ENCODE measurements at regions not wholly inside any gene's neighbourhood (a gene's known extent, or its start where the extent isn't known, plus 50 kb on each side); places are given as distances from the start of the nearest gene placed in this dataset.
"Not testable (repeated sequence)": the region's sequence is repeated elsewhere in the genome, so short reads cannot be mapped to it uniquely, and the experiment has no call there.

DNA sequence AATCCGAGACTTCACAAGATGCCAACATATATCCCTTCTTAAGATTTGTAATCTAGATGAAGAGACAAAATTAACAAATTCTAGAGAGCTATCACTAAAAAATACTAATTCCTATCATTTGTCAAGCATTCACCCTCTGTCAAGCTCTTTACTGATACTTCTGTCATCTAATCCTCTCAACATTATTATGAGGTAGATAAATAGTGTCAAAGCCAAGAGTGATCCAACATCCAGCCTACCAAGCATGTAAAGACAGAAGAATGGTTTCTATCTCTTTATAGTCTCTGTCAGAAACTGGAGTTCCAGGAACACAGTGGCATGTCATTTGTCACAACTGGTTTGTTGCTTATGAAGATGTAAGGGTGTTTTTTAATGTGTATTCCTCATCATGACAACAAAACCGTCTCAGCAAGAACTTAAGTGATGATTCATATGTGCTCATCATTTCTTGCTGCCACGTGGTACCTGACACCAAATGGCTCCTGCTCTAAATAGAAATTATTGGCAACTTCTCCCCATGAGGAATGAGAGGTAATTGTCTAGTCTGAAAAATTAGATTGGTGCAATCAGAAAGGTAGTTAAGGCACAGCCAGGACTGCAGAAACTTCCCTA is 196.8 kb downstream of the TOX3 start:
- TF ChIP-seq, protein P1, sequence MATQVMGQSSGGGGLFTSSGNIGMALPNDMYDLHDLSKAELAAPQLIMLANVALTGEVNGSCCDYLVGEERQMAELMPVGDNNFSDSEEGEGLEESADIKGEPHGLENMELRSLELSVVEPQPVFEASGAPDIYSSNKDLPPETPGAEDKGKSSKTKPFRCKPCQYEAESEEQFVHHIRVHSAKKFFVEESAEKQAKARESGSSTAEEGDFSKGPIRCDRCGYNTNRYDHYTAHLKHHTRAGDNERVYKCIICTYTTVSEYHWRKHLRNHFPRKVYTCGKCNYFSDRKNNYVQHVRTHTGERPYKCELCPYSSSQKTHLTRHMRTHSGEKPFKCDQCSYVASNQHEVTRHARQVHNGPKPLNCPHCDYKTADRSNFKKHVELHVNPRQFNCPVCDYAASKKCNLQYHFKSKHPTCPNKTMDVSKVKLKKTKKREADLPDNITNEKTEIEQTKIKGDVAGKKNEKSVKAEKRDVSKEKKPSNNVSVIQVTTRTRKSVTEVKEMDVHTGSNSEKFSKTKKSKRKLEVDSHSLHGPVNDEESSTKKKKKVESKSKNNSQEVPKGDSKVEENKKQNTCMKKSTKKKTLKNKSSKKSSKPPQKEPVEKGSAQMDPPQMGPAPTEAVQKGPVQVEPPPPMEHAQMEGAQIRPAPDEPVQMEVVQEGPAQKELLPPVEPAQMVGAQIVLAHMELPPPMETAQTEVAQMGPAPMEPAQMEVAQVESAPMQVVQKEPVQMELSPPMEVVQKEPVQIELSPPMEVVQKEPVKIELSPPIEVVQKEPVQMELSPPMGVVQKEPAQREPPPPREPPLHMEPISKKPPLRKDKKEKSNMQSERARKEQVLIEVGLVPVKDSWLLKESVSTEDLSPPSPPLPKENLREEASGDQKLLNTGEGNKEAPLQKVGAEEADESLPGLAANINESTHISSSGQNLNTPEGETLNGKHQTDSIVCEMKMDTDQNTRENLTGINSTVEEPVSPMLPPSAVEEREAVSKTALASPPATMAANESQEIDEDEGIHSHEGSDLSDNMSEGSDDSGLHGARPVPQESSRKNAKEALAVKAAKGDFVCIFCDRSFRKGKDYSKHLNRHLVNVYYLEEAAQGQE (IDR thresholded peaks at IDR 0.05; ENCODE audit: insufficient replicate concordance, low read depth), result no peak
- no peak for TF ChIP-seq SPI1 (IDR thresholded peaks at IDR 0.05; ENCODE audit: borderline replicate concordance, low read depth)
- no peak for TF ChIP-seq POLR2AphosphoS5 (IDR thresholded peaks at IDR 0.05; ENCODE audit: low read depth)
- TF ChIP-seq GABPA (IDR thresholded peaks at IDR 0.05; ENCODE audit: low read depth), result no peak
- no peaks in the 10 kb centered on the region for H3K27me3 ChIP-seq (ENCODE audit: insufficient read depth, poor library complexity, severe bottlenecking)
- DNase-seq (ENCODE audit: low read depth in 1 of 2, low spot score in 1 of 2), result no peak
- H3K27ac ChIP-seq (replicated peaks), result no peak overlapping the region
- no peak overlapping the region for H3K4me3 ChIP-seq (replicated peaks; ENCODE audit: insufficient read depth, low read length)

DNA sequence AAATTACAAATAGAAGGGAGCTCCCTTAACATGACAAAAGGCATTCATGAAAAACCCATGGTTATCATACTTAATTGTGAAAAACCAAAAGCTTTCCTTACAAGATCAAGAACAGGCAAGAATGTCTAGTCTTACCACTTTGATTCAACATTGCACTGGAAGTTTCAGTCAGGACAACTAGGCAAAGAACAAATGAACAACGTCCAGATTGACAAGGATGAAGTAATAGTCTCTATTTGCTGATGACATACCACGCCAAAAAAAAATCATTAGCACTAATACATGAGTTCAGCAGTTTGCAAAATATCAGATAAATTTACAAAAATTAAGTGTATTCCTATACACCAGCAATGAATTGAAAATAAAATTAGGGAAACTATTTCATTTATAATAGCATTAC is 200.2 kb downstream of the TOX3 start:
- DNase-seq (ENCODE audit: low read depth in 1 of 2, low spot score in 1 of 2), result no peak
- no peak for TF ChIP-seq POLR2AphosphoS5 (IDR thresholded peaks at IDR 0.05; ENCODE audit: low read depth)
- TF ChIP-seq, protein P2, sequence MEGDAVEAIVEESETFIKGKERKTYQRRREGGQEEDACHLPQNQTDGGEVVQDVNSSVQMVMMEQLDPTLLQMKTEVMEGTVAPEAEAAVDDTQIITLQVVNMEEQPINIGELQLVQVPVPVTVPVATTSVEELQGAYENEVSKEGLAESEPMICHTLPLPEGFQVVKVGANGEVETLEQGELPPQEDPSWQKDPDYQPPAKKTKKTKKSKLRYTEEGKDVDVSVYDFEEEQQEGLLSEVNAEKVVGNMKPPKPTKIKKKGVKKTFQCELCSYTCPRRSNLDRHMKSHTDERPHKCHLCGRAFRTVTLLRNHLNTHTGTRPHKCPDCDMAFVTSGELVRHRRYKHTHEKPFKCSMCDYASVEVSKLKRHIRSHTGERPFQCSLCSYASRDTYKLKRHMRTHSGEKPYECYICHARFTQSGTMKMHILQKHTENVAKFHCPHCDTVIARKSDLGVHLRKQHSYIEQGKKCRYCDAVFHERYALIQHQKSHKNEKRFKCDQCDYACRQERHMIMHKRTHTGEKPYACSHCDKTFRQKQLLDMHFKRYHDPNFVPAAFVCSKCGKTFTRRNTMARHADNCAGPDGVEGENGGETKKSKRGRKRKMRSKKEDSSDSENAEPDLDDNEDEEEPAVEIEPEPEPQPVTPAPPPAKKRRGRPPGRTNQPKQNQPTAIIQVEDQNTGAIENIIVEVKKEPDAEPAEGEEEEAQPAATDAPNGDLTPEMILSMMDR (IDR thresholded peaks at IDR 0.05; ENCODE audit: insufficient read depth, low read length), result no peak
- no peak for TF ChIP-seq GABPA (IDR thresholded peaks at IDR 0.05; ENCODE audit: low read depth)
- no peak for TF ChIP-seq SPI1 (IDR thresholded peaks at IDR 0.05; ENCODE audit: borderline replicate concordance, low read depth)
- TF ChIP-seq, protein P1 (IDR thresholded peaks at IDR 0.05; ENCODE audit: insufficient replicate concordance, low read depth), result no peak
- no peak overlapping the region for H3K4me3 ChIP-seq (replicated peaks; ENCODE audit: insufficient read depth, low read length)
- peaks cover 2% of the 10 kb centered on the region for H3K27me3 ChIP-seq (ENCODE audit: insufficient read depth, poor library complexity, severe bottlenecking)
- no peak overlapping the region for H3K27ac ChIP-seq (replicated peaks)

DNA sequence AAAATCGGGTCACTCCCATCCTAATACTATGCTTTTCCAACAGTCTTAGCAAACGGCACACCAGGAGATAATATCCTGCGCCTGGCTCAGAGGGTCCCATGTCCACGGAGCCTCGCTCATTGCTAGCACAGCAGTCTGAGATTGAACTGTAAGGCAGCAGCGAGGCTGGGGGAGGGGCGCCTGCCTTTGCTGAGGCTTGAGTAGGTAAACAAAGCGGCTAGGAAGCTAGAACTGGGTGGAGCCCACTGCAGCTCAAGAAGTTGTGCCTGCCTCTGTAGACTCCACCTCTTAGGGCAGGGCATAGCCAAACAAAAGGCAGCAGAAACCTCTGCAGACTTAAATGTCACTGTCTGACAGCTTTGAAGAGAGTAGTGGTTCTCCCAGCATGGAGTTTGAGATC is 213.3 kb downstream of the TOX3 start:
- H3K27ac ChIP-seq (replicated peaks); DNase-seq (ENCODE audit: low read depth in 1 of 2, low spot score in 1 of 2); H3K4me3 ChIP-seq (replicated peaks; ENCODE audit: insufficient read depth, low read length); H3K27me3 ChIP-seq (ENCODE audit: insufficient read depth, poor library complexity, severe bottlenecking): not testable (repeated sequence)

DNA sequence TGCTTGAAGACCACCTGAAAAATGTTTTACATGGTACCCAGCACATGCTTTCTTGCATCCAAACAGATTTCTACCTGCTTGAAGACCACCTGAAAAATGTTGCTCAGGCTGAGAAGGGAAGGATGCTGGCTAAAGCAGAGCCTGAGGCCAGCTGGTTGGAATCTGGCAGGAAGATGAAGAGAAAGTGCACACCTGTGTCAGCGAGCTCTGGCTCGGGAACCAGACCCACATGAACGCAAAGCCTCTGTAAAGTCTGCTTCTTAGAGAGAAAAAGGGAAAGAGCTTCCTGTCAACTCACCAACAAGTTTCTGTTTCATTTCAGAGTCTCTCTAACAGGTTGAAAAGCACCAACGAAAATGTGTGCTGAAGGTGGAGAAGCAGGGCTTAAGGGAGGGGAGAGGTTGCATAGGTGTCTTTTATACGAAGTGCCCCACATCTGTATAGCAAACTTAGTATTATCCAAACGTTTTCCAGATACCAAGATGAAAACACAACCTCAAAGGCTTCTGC is 226.0 kb downstream of the TOX3 start:
- H3K27me3 ChIP-seq (ENCODE audit: insufficient read depth, poor library complexity, severe bottlenecking), result no peaks in the 10 kb centered on the region
- no peak overlapping the region for H3K4me3 ChIP-seq (replicated peaks; ENCODE audit: insufficient read depth, low read length)
- TF ChIP-seq POLR2AphosphoS5 (IDR thresholded peaks at IDR 0.05; ENCODE audit: low read depth), result no peak
- TF ChIP-seq GABPA (IDR thresholded peaks at IDR 0.05; ENCODE audit: low read depth), result no peak
- no peak for TF ChIP-seq SPI1 (IDR thresholded peaks at IDR 0.05; ENCODE audit: borderline replicate concordance, low read depth)
- TF ChIP-seq, protein P1 (IDR thresholded peaks at IDR 0.05; ENCODE audit: insufficient replicate concordance, low read depth), result no peak
- TF ChIP-seq, protein P2 (IDR thresholded peaks at IDR 0.05; ENCODE audit: insufficient read depth, low read length), result no peak
- no peak for DNase-seq (ENCODE audit: low read depth in 1 of 2, low spot score in 1 of 2)
- H3K27ac ChIP-seq (replicated peaks), result no peak overlapping the region

All from HL-60 (cell line).